ENCODE measurements at regions not wholly inside any gene's neighbourhood (a gene's known extent, or its start where the extent isn't known, plus 50 kb on each side); places are given as distances from the start of the nearest gene placed in this dataset.

DNA sequence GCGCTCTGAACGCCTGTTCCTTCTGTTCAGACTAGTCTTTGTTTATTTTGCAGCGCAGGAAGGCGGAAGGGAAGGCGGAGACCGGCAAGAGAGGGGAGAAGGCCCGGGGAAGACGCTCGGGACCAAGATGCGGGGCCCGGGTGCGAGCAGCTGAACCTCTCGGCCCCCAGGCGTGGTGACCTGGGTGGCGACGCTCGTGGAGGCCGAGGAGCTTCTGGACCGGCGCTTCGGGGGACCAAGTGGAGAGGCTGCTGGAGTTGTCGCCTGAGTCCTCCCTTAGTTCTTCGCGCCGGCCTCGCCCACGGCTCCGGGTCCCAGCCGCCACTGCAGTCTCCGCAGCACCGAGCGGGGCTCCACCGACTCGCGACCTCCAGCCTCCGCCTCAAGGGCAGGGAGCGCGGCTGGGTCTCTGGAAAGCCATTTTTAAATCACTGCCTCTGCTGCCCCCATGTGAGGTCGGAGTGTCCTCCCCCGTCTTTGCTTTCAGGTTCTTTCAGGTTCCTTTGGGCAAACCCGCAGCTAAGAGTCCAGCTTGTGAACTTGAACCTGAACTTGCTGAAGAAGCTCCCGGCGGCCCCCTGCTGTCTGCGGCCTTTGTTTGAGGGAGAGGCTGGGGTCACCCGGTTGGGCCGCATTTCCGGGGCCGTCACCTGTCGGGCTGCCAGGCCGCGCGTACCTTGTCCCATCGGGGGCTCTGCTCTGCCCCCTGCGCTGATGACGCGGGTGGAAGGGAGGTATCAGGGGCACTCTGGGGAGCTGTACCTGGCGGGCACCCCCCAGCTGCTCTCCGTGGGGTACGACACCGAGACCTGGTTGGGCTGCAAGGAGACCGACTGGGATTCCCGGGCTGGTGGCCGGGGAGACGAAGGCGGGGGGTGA is 136.0 kb downstream of the KIF20B start:
- Histone ChIP-seq H3K27ac (ENCODE audit: low read depth in 1 of 2, low read length in 2 of 2) (no peak overlapping the region), H3K4me3 (ENCODE audit: low read depth in 1 of 3, low read length in 3 of 3) (peak overlapping the region; percentile 20 to 47 (median 43)), H3K9me3 (ENCODE audit: control insufficient read depth in 4 of 4, low read length in 3 of 4) (peaks cover 0 to 2% (median under 1%) of the 10 kb centered on the region in 4 donors), H3K36me3 (ENCODE audit: control insufficient read depth in 4 of 4, insufficient read depth in 3 of 4, low read depth in 1 of 4, low read length in 3 of 4) (no peaks in the 10 kb centered on the region), H3K9ac (ENCODE audit: low read depth in 1 of 2, low read length in 2 of 2) (peak overlapping the region in 1 of 2 donors; percentile 36), H3K4me1 (ENCODE audit: control insufficient read depth in 4 of 4, insufficient read depth in 4 of 4, low read length in 3 of 4) (peaks cover 0 to 11% (median 5%) of the 10 kb centered on the region in 4 donors), H3K27me3 (ENCODE audit: control insufficient read depth in 4 of 4, insufficient read depth in 4 of 4, low read length in 3 of 4) (no peaks in the 10 kb centered on the region)
- WGBS, result 6% methylated on average over 65 of the region's 65 CpGs
- peak; percentile 52 for DNase-seq (ENCODE audit: low spot score)
- peak; percentile 8 for TF ChIP-seq NR2F2 (IDR thresholded peaks at IDR 0.05)
- no peak for TF ChIP-seq GABPA (IDR thresholded peaks at IDR 0.05 in 1 of 2, conservative IDR thresholded peaks at IDR 0.05 in 1 of 2)

DNA sequence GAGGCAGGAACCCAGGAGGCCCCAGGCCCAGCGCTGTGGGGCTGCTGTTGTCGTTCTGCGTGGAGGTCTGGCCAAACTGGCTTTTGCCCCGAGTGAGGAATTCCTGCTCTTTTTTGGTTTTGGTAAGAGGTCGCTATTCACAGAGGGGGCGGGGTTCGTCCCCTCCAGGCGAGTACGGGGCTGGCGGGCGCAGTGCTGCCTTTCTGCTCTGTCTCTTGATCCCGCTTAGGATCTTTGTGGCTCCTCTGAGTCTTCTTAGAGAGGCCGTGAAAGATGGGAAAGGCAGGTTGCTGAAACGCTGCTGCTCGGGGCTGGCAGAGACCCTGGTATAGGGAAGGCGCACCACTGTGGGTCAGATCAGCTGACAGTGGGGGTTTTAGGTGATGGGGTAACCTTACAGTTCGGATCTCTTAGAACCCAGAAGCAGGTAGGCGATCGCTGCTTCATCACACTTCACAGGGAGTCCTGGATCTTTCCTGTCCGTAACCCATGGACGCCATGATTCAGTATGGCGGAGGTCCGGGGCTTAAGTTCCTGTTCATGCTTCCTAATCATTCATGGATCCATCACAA is 136.7 kb downstream of the KIF20B start:
- Histone ChIP-seq H3K4me3 (ENCODE audit: low read depth in 1 of 3, low read length in 3 of 3) (peak overlapping the region; percentile 20 to 47 (median 43)), H3K9ac (ENCODE audit: low read depth in 1 of 2, low read length in 2 of 2) (no peak overlapping the region), H3K27ac (ENCODE audit: low read depth in 1 of 2, low read length in 2 of 2) (no peak overlapping the region), H3K4me1 (ENCODE audit: control insufficient read depth in 4 of 4, insufficient read depth in 4 of 4, low read length in 3 of 4) (peaks cover 0 to 11% (median 5%) of the 10 kb centered on the region in 4 donors), H3K36me3 (ENCODE audit: control insufficient read depth in 4 of 4, insufficient read depth in 3 of 4, low read depth in 1 of 4, low read length in 3 of 4) (no peaks in the 10 kb centered on the region), H3K9me3 (ENCODE audit: control insufficient read depth in 4 of 4, low read length in 3 of 4) (peaks cover 0 to 2% (median under 1%) of the 10 kb centered on the region in 4 donors), H3K27me3 (ENCODE audit: control insufficient read depth in 4 of 4, insufficient read depth in 4 of 4, low read length in 3 of 4) (no peaks in the 10 kb centered on the region)
- TF ChIP-seq JUND (IDR thresholded peaks at IDR 0.05) (no peak), YY1 (IDR thresholded peaks at IDR 0.05) (no peak)
- TF ChIP-seq, protein P1, sequence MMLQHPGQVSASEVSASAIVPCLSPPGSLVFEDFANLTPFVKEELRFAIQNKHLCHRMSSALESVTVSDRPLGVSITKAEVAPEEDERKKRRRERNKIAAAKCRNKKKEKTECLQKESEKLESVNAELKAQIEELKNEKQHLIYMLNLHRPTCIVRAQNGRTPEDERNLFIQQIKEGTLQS (IDR thresholded peaks at IDR 0.05), result no peak
- no peak for DNase-seq (ENCODE audit: low spot score)
- 61% methylated on average over 23 of the region's 23 CpGs for WGBS

- Histone ChIP-seq H3K4me1 (ENCODE audit: control insufficient read depth in 4 of 4, insufficient read depth in 4 of 4, low read length in 3 of 4) (no peaks in the 10 kb centered on the region), H3K27ac (ENCODE audit: low read depth in 1 of 2, low read length in 2 of 2) (no peak overlapping the region), H3K9me3 (ENCODE audit: control insufficient read depth in 4 of 4, low read length in 3 of 4) (no peaks in the 10 kb centered on the region), H3K36me3 (ENCODE audit: control insufficient read depth in 4 of 4, insufficient read depth in 3 of 4, low read depth in 1 of 4, low read length in 3 of 4) (no peaks in the 10 kb centered on the region), H3K9ac (ENCODE audit: low read depth in 1 of 2, low read length in 2 of 2) (no peak overlapping the region), H3K4me3 (ENCODE audit: low read depth in 1 of 3, low read length in 3 of 3) (no peak overlapping the region), H3K27me3 (ENCODE audit: control insufficient read depth in 4 of 4, insufficient read depth in 4 of 4, low read length in 3 of 4) (no peaks in the 10 kb centered on the region)
- DNase-seq (ENCODE audit: low spot score), result no peak
- WGBS, result 70% methylated on average over 2 of the region's 2 CpGs
- no peak for TF ChIP-seq RXRA (IDR thresholded peaks at IDR 0.05)
- TF ChIP-seq HNF4G (IDR thresholded peaks at IDR 0.05), result no peak
- no peak for TF ChIP-seq EGR1 (IDR thresholded peaks at IDR 0.05; ENCODE audit: low read depth in 2 of 2)
- TF ChIP-seq JUND (IDR thresholded peaks at IDR 0.05), result no peak
- TF ChIP-seq MAX (IDR thresholded peaks at IDR 0.05), result no peak
- no peak for TF ChIP-seq YY1 (IDR thresholded peaks at IDR 0.05)
- TF ChIP-seq, protein P1 (IDR thresholded peaks at IDR 0.05), result no peak
- TF ChIP-seq, protein P2, sequence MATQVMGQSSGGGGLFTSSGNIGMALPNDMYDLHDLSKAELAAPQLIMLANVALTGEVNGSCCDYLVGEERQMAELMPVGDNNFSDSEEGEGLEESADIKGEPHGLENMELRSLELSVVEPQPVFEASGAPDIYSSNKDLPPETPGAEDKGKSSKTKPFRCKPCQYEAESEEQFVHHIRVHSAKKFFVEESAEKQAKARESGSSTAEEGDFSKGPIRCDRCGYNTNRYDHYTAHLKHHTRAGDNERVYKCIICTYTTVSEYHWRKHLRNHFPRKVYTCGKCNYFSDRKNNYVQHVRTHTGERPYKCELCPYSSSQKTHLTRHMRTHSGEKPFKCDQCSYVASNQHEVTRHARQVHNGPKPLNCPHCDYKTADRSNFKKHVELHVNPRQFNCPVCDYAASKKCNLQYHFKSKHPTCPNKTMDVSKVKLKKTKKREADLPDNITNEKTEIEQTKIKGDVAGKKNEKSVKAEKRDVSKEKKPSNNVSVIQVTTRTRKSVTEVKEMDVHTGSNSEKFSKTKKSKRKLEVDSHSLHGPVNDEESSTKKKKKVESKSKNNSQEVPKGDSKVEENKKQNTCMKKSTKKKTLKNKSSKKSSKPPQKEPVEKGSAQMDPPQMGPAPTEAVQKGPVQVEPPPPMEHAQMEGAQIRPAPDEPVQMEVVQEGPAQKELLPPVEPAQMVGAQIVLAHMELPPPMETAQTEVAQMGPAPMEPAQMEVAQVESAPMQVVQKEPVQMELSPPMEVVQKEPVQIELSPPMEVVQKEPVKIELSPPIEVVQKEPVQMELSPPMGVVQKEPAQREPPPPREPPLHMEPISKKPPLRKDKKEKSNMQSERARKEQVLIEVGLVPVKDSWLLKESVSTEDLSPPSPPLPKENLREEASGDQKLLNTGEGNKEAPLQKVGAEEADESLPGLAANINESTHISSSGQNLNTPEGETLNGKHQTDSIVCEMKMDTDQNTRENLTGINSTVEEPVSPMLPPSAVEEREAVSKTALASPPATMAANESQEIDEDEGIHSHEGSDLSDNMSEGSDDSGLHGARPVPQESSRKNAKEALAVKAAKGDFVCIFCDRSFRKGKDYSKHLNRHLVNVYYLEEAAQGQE (IDR thresholded peaks at IDR 0.05), result no peak
- TF ChIP-seq, protein P3, sequence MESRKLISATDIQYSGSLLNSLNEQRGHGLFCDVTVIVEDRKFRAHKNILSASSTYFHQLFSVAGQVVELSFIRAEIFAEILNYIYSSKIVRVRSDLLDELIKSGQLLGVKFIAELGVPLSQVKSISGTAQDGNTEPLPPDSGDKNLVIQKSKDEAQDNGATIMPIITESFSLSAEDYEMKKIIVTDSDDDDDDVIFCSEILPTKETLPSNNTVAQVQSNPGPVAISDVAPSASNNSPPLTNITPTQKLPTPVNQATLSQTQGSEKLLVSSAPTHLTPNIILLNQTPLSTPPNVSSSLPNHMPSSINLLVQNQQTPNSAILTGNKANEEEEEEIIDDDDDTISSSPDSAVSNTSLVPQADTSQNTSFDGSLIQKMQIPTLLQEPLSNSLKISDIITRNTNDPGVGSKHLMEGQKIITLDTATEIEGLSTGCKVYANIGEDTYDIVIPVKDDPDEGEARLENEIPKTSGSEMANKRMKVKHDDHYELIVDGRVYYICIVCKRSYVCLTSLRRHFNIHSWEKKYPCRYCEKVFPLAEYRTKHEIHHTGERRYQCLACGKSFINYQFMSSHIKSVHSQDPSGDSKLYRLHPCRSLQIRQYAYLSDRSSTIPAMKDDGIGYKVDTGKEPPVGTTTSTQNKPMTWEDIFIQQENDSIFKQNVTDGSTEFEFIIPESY (IDR thresholded peaks at IDR 0.05), result no peak
- no peak for TF ChIP-seq SP1 (IDR thresholded peaks at IDR 0.05)
- no peak for TF ChIP-seq GABPA (IDR thresholded peaks at IDR 0.05 in 1 of 2, conservative IDR thresholded peaks at IDR 0.05 in 1 of 2)
- no peak for TF ChIP-seq HNF4A (conservative IDR thresholded peaks at IDR 0.05)
- TF ChIP-seq NR2F2 (IDR thresholded peaks at IDR 0.05), result no peak
- no peak for TF ChIP-seq TAF1 (conservative IDR thresholded peaks at IDR 0.05)
- TF ChIP-seq FOXA1 (IDR thresholded peaks at IDR 0.05), result no peak
Measured at GRCh38 chr10:89845541-89846280, 144.3 kb downstream of the KIF20B start.
